ENCODE measurements at regions not wholly inside any gene's neighbourhood (a gene's known extent, or its start where the extent isn't known, plus 50 kb on each side); places are given as distances from the start of the nearest gene placed in this dataset.

DNA sequence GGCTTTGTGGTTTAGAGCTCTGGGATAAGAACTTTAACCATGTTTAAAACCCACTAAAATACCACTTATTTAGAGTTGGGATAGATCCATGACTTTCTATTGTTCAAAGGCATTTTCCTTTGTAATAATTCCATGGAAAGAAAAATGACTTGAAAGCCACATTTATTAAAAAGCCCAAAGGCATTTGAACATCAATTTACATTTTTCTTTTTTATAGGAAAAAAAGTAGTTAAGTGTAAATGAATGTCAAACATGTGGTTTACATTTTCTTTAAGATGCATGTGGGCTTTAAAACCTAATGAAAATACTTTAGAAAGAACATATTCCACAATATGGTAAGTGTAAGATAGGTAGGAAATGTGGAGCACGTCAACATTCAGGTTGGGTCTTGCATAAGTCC lies 443.2 kb downstream of the TOX3 start:
- no peak for TF ChIP-seq POLR2A (IDR thresholded peaks at IDR 0.05; ENCODE audit: low read depth, low read length)
- TF ChIP-seq POLR2AphosphoS5 (IDR thresholded peaks at IDR 0.05; ENCODE audit: low read depth, low read length), result no peak
- no peak for TF ChIP-seq TAF1 (IDR thresholded peaks at IDR 0.05; ENCODE audit: borderline replicate concordance, low read depth, low read length)

Measured in GM12892 (cell line).